HUES48 (cell line): ENCODE measurements at regions not wholly inside any gene's neighbourhood (a gene's known extent, or its start where the extent isn't known, plus 50 kb on each side); places are given as distances from the start of the nearest gene placed in this dataset.
A peak's percentile ranks its signal among the peaks of the same experiment; 100 is the strongest.

Experiments
- H3K27ac ChIP-seq: one replicate; pipeline ENCODE4 v1.7.0; 2013; ENCODE audit warnings: low read depth, low read length, inconsistent platforms
- H3K27me3 ChIP-seq: 2 replicates; pipeline ENCODE4 v1.6.1; 2013; ENCODE audit warnings: mild to moderate bottlenecking, low read length; ENCODE audit not compliant: control insufficient read depth, insufficient read depth
- H3K36me3 ChIP-seq: 2 replicates; pipeline ENCODE4 v1.6.1; 2013; ENCODE audit warnings: low read length; ENCODE audit not compliant: control insufficient read depth, insufficient read depth
- H3K4me1 ChIP-seq: 2 replicates; pipeline ENCODE4 v1.6.1; 2013; ENCODE audit warnings: mild to moderate bottlenecking, low read length; ENCODE audit not compliant: control insufficient read depth, insufficient read depth
- H3K4me3 ChIP-seq: 2 replicates; pipeline ENCODE4 v1.5.1; 2013; ENCODE audit warnings: mild to moderate bottlenecking, low read depth, low read length
- H3K9ac ChIP-seq: 2 replicates; pipeline ENCODE4 v1.6.1; 2013; ENCODE audit warnings: mild to moderate bottlenecking, low read depth, low read length, moderate library complexity
- H3K9me3 ChIP-seq: 2 replicates; pipeline ENCODE4 v1.6.1; 2013; ENCODE audit warnings: low read length; ENCODE audit not compliant: control insufficient read depth, insufficient read depth

- Histone ChIP-seq H3K9ac (no peak overlapping the region), H3K4me3 (no peak overlapping the region), H3K27ac (no peak overlapping the region), H3K4me1 (no peaks in the 10 kb centered on the region), H3K9me3 (no peaks in the 10 kb centered on the region), H3K27me3 (no peaks in the 10 kb centered on the region), H3K36me3 (no peaks in the 10 kb centered on the region)
Observed at GRCh38 chr1:199297887-199298286, 659.0 kb downstream of the PTPRC start.

GRCh38 chr1:199298825-199299224 lies 660.0 kb downstream of the PTPRC start:
- no peaks in the 10 kb centered on the region for H3K36me3 ChIP-seq
- H3K27ac ChIP-seq: no peak overlapping the region
- H3K9ac ChIP-seq: no peak overlapping the region
- H3K27me3 ChIP-seq: no peaks in the 10 kb centered on the region
- no peak overlapping the region for H3K4me3 ChIP-seq
- H3K4me1 ChIP-seq: peaks cover 6% of the 10 kb centered on the region
- H3K9me3 ChIP-seq: no peaks in the 10 kb centered on the region

- no peaks in the 10 kb centered on the region for H3K36me3 ChIP-seq
- H3K27ac ChIP-seq: no peak overlapping the region
- H3K4me3 ChIP-seq: no peak overlapping the region
- H3K4me1 ChIP-seq: peaks cover 18% of the 10 kb centered on the region
- no peaks in the 10 kb centered on the region for H3K27me3 ChIP-seq
- H3K9ac ChIP-seq: no peak overlapping the region
- no peaks in the 10 kb centered on the region for H3K9me3 ChIP-seq
Observed at GRCh38 chr1:199301472-199302217, 662.8 kb downstream of the PTPRC start.

- Histone ChIP-seq H3K9ac (no peak overlapping the region), H3K36me3 (no peaks in the 10 kb centered on the region), H3K4me1 (peaks cover 22% of the 10 kb centered on the region), H3K27me3 (no peaks in the 10 kb centered on the region), H3K4me3 (no peak overlapping the region), H3K27ac (no peak overlapping the region), H3K9me3 (no peaks in the 10 kb centered on the region)
Observed at GRCh38 chr1:199302554-199302953, 663.7 kb downstream of the PTPRC start.

- no peak overlapping the region for H3K27ac ChIP-seq
- no peak overlapping the region for H3K9ac ChIP-seq
- H3K9me3 ChIP-seq: no peaks in the 10 kb centered on the region
- H3K27me3 ChIP-seq: no peaks in the 10 kb centered on the region
- H3K4me3 ChIP-seq: no peak overlapping the region
- no peaks in the 10 kb centered on the region for H3K36me3 ChIP-seq
- peaks cover 22% of the 10 kb centered on the region for H3K4me1 ChIP-seq
Observed at GRCh38 chr1:199303035-199303434, 664.2 kb downstream of the PTPRC start.

- Histone ChIP-seq H3K27me3 (no peaks in the 10 kb centered on the region), H3K9me3 (no peaks in the 10 kb centered on the region), H3K4me3 (no peak overlapping the region), H3K9ac (no peak overlapping the region), H3K4me1 (peaks cover 23% of the 10 kb centered on the region), H3K27ac (no peak overlapping the region), H3K36me3 (no peaks in the 10 kb centered on the region)
Observed at GRCh38 chr1:199305053-199305452, 666.2 kb downstream of the PTPRC start.

GRCh38 chr1:199307496-199308264 lies 668.8 kb downstream of the PTPRC start:
- H3K27me3 ChIP-seq: no peaks in the 10 kb centered on the region
- H3K4me3 ChIP-seq: no peak overlapping the region
- H3K9me3 ChIP-seq: no peaks in the 10 kb centered on the region
- no peak overlapping the region for H3K9ac ChIP-seq
- H3K36me3 ChIP-seq: no peaks in the 10 kb centered on the region
- peaks cover 47% of the 10 kb centered on the region for H3K4me1 ChIP-seq
- no peak overlapping the region for H3K27ac ChIP-seq

- H3K4me3 ChIP-seq: no peak overlapping the region
- H3K9me3 ChIP-seq: no peaks in the 10 kb centered on the region
- H3K4me1 ChIP-seq: peaks cover 46% of the 10 kb centered on the region
- H3K9ac ChIP-seq: no peak overlapping the region
- H3K27ac ChIP-seq: no peak overlapping the region
- no peaks in the 10 kb centered on the region for H3K36me3 ChIP-seq
- H3K27me3 ChIP-seq: no peaks in the 10 kb centered on the region
Observed at GRCh38 chr1:199308349-199308846, 669.6 kb downstream of the PTPRC start.

GRCh38 chr1:199310708-199311107 lies 671.9 kb downstream of the PTPRC start:
- H3K9ac ChIP-seq: no peak overlapping the region
- peaks cover 36% of the 10 kb centered on the region for H3K4me1 ChIP-seq
- no peaks in the 10 kb centered on the region for H3K36me3 ChIP-seq

GRCh38 chr1:199311478-199312262 lies 672.8 kb downstream of the PTPRC start:
- Histone ChIP-seq H3K36me3 (no peaks in the 10 kb centered on the region), H3K27ac (peak overlapping the region; percentile 74), H3K27me3 (no peaks in the 10 kb centered on the region), H3K9me3 (no peaks in the 10 kb centered on the region), H3K9ac (no peak overlapping the region; the same call in 1 of the 2 replicates), H3K4me1 (peaks cover 30% of the 10 kb centered on the region), H3K4me3 (no peak overlapping the region)

More at GRCh38 chr1:199310708-199311107, 671.9 kb downstream of the PTPRC start:
- H3K27me3 ChIP-seq: no peaks in the 10 kb centered on the region
- H3K4me3 ChIP-seq: no peak overlapping the region
- H3K9me3 ChIP-seq: no peaks in the 10 kb centered on the region
- peak overlapping the region; percentile 74 for H3K27ac ChIP-seq
